Neural cell (in vitro differentiated cells): ENCODE measurements at regions not wholly inside any gene's neighbourhood (a gene's known extent, or its start where the extent isn't known, plus 50 kb on each side); places are given as distances from the start of the nearest gene placed in this dataset.
"Not testable (repeated sequence)": the region's sequence is repeated elsewhere in the genome, so short reads cannot be mapped to it uniquely, and the experiment has no call there.

ENCODE experiments used
- H2AFZ ChIP-seq: fragments of 200-600, 300-800 bp; sonication (generic), shearing (Covaris generic); 2 replicates; pipeline ENCODE4 v1.6.0; 2014; ENCODE audit warnings: low read depth, mild to moderate bottlenecking, antibody characterized with exemption, low read length, moderate library complexity
- H3F3A ChIP-seq: fragments of 200-600 bp; shearing (Covaris generic); 2 replicates; pipeline ENCODE4 v1.6.1; 2016; ENCODE audit warnings: mild to moderate bottlenecking, moderate library complexity, mixed read lengths, antibody characterized with exemption, low read length; ENCODE audit not compliant: insufficient read depth, poor library complexity, severe bottlenecking
- H3K27ac ChIP-seq: fragments of 200-600, 300-800 bp; sonication (generic), shearing (Covaris generic); 2 replicates; pipeline ENCODE4 v1.5.1; 2014; ENCODE audit warnings: mild to moderate bottlenecking, low read length, moderate library complexity
- H3K27me3 ChIP-seq: fragments of 300-800, 200-600 bp; sonication (generic), shearing (Covaris generic); 2 replicates; pipeline ENCODE4 v1.6.0; 2014; ENCODE audit warnings: mild to moderate bottlenecking, low read depth, low read length, moderate library complexity; ENCODE audit not compliant: insufficient read depth
- H3K36me3 ChIP-seq: fragments of 300-800, 200-600 bp; sonication (generic), shearing (Covaris generic); 2 replicates; pipeline ENCODE4 v1.5.1; 2014; ENCODE audit warnings: mild to moderate bottlenecking, antibody characterized with exemption, low read length, moderate library complexity; ENCODE audit not compliant: insufficient read depth
- H3K4me2 ChIP-seq: fragments of 300-800, 200-600 bp; sonication (generic), shearing (Covaris generic); 2 replicates; pipeline ENCODE4 v1.6.0; 2014; ENCODE audit warnings: mild to moderate bottlenecking, low read length
- H3K4me3 ChIP-seq: fragments of 300-800, 200-600 bp; sonication (generic), shearing (Covaris generic); 2 replicates; pipeline ENCODE4 v1.5.1; 2014; ENCODE audit warnings: mild to moderate bottlenecking, low read length, moderate library complexity
- H3K79me2 ChIP-seq: fragments of 200-600 bp; shearing (Covaris generic); replicated peaks from 2 replicates; pipeline ENCODE4 v1.6.0; 2014; ENCODE audit warnings: mild to moderate bottlenecking, low read length, moderate library complexity; ENCODE audit not compliant: insufficient read depth
- H3K9ac ChIP-seq: fragments of 300-800, 200-600 bp; sonication (generic), shearing (Covaris generic); 2 replicates; pipeline ENCODE4 v1.6.1; 2016; ENCODE audit warnings: mild to moderate bottlenecking, low read length, mixed read lengths
- H3K9me2 ChIP-seq: fragments of 200-600 bp; shearing (Covaris generic); 2 replicates; pipeline ENCODE4 v1.6.1; 2016; ENCODE audit warnings: mild to moderate bottlenecking, low read length, mixed read lengths; ENCODE audit not compliant: insufficient read depth
- H3K9me3 ChIP-seq: fragments of 200-600, 300-800 bp; sonication (generic), shearing (Covaris generic); 2 replicates; pipeline ENCODE4 v1.6.1; 2016; ENCODE audit warnings: mild to moderate bottlenecking, mixed run types, low read length, moderate library complexity, mixed read lengths
- H4K20me1 ChIP-seq: fragments of 200-600 bp; shearing (Covaris generic); 2 replicates; pipeline ENCODE4 v1.6.1; 2016; ENCODE audit warnings: mild to moderate bottlenecking, mixed run types; ENCODE audit not compliant: insufficient read depth

DNA sequence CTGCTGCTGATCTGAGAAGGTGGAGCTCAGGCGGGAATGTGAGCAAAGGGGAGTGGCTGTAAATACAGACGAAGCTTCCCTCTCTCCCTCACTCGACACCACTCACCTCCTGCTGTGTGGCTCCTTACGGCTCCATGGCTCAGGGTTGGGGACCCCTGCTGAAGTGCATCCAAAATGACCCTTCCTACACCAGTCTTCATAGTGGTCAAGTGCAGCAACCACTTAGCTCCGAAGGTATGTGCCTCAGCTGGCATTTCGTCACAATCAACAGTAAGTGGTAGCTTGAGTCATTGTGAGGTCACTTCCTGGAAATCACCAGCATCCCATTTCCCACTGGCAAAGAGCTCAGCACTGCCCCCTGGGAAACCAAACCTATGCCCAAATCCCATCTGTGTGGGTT lies 76.4 kb upstream of the COBL start:
- not testable (repeated sequence) for H3K9me3 ChIP-seq, H3F3A ChIP-seq, H3K27me3 ChIP-seq, H3K9me2 ChIP-seq, H3K27ac ChIP-seq, H3K79me2 ChIP-seq, H3K9ac ChIP-seq, H3K4me2 ChIP-seq, H3K36me3 ChIP-seq, H2AFZ ChIP-seq, H3K4me3 ChIP-seq, H4K20me1 ChIP-seq

DNA sequence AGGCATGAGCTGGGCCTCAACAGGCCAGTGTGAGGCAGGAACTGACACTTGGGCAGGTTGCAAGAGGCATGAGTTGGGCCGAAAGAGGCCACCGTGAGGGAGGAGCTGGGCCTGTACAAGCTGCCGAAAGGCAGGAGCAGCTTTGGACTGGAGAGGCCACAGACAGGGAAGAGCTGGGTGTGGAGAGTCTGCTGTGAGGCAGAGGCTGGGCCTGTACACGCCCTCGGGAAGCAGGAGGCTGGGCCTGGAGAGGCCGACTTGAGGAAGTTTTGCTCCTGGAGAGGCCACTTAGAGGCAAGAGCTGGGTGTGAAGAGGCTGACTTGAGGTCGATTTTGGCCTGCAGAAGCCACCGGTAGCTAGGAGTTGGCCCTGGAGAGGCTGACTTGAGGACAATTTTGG lies 73.3 kb upstream of the COBL start:
- not testable (repeated sequence) for H3K9me2 ChIP-seq, H3K36me3 ChIP-seq, H2AFZ ChIP-seq, H3K9ac ChIP-seq, H3K4me2 ChIP-seq, H4K20me1 ChIP-seq, H3K9me3 ChIP-seq, H3F3A ChIP-seq, H3K4me3 ChIP-seq, H3K79me2 ChIP-seq, H3K27me3 ChIP-seq, H3K27ac ChIP-seq

DNA sequence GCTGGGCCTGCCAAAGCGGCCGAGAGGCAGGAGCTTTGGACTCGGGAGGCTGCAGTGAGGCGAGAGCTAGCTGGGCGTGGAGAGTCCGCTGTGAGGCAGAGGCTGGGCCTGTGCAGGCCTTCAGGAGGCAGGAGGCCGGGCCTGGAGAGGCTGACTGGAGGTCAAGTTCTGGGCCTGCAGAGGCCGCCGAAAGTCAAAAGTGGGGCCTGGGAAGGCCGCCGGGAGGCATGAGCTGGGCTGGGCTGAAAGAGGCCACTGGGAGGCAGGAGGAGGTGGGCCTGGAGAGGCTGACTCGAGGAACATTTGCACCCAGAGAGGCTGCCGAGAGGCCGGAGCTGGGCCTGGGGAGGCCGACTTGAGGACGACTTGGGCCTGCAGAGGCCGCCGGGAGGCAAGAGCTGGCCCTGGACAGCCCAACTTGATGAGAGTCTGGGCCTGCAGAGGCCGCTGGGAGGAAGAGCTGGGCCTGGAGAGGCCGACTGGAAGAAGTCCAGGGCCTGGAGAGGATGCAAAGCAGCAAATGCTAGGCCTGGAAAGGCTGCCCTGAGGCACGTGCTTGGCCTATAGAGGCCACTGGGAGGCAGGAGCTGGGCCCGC lies 72.7 kb upstream of the COBL start:
- not testable (repeated sequence) for H3K36me3 ChIP-seq, H3K4me2 ChIP-seq, H3F3A ChIP-seq, H3K9me2 ChIP-seq, H3K9me3 ChIP-seq, H3K27me3 ChIP-seq, H2AFZ ChIP-seq, H3K9ac ChIP-seq, H3K4me3 ChIP-seq, H3K79me2 ChIP-seq, H4K20me1 ChIP-seq, H3K27ac ChIP-seq

DNA sequence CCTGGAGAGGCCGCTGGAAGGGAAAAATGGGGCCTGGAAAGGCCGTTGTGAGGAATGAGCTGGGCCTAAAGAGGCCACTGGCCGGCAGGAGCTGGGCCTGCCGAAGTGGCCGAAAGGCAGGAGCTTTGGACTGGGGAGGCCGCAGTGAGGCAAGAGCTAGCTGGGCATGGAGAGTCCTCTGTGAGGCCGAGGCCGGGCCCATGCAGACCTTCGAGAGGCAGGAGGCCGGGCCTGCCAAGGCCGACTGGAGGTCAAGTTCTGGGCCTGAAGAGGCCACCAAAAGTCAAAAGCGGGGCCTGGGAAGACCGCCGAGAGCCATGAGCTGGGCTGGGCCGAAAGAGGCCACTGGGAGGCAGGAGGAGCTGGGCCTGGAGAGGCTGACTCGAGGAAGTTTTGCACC lies 71.6 kb upstream of the COBL start:
- not testable (repeated sequence) for H3K36me3 ChIP-seq, H2AFZ ChIP-seq, H3K27me3 ChIP-seq, H3K9me3 ChIP-seq, H3F3A ChIP-seq, H3K4me2 ChIP-seq, H3K9ac ChIP-seq, H3K79me2 ChIP-seq, H3K4me3 ChIP-seq, H3K27ac ChIP-seq, H3K9me2 ChIP-seq, H4K20me1 ChIP-seq

DNA sequence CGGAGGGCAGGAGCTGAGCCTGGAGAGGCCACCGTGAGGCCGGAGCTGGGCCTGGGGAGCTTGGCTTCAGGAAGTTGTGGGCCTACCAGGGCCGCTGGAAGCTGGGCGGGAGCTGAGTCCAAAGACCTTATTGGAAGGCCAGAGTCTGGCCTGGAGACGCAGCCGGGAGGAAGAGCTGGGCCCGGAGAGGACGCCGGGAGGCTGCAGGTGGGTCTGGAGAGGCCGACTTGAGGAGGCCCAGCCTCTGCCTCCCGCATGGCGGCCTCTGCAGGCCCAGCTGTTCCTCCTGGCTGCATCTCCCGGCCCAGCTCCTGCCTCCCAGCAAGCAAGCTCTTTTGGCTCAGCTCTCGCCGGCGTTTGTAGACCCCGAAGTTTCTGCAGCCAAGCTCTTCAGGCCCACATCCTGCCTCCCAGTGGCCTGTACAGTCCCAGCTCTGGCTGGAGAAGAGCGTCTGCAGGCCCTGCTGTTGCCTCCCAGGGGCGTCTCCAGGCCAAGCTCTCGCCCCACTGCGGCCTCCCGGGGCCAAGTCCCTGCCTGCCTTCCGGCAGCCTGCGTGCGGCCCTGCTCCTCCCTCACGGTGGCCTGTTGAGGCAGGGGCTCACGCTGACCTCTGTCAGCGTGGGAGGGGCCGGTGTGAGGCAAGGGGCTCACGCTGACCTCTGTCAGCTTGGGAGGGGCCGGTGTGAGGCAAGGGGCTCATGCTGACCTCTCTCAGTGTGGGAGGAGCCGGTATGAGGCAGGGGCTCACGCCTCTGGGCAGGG lies 70.4 kb upstream of the COBL start:
- not testable (repeated sequence) for H3K9me2 ChIP-seq, H3K9ac ChIP-seq, H4K20me1 ChIP-seq, H3K79me2 ChIP-seq, H3K4me2 ChIP-seq, H3K27me3 ChIP-seq, H3K4me3 ChIP-seq, H3F3A ChIP-seq, H2AFZ ChIP-seq, H3K36me3 ChIP-seq, H3K27ac ChIP-seq, H3K9me3 ChIP-seq

DNA sequence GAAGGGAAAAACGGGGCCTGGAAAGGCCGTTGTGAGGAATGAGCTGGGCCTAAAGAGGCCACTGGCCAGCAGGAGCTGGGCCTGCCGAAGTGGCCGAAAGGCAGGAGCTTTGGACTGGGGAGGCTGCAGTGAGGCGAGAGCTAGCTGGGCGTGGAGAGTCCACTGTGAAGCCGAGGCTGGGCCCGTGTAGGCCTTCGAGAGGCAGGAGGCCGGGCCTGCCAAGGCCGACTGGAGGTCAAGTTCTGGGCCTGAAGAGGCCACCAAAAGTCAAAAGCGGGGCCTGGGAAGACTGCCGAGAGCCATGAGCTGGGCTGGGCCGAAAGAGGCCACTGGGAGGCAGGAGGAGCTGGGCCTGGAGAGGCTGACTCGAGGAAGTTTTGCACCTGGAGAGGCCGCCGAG lies 69.6 kb upstream of the COBL start:
- H3K4me3 ChIP-seq, H3K27ac ChIP-seq, H4K20me1 ChIP-seq, H3F3A ChIP-seq, H3K79me2 ChIP-seq, H3K9me3 ChIP-seq, H3K36me3 ChIP-seq, H3K27me3 ChIP-seq, H3K9me2 ChIP-seq, H2AFZ ChIP-seq, H3K4me2 ChIP-seq, H3K9ac ChIP-seq: not testable (repeated sequence)

DNA sequence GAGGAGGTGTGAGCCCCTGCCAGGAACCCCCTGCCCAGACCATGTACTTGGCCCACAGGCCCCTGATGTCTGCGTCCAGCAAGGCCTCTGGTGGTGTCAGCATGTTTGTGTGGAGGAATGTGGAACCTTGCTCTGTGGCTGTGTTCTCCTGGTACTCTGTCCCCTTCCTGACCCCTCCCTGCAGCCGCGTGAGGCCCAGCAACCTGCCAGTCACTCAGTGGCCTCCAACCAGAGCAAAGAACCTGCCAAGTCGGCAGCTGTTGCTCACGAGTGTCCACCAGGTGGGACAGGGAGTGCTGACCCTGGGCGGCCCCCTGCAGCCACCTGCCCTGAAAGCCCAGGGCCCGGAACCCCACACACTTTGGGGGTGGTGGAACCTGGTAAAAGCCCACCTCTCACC lies 65.6 kb upstream of the COBL start:
- not testable (repeated sequence) for H3K27ac ChIP-seq, H3K36me3 ChIP-seq, H3F3A ChIP-seq, H3K27me3 ChIP-seq, H3K4me2 ChIP-seq, H3K9ac ChIP-seq, H3K9me2 ChIP-seq, H3K9me3 ChIP-seq, H3K4me3 ChIP-seq, H2AFZ ChIP-seq, H4K20me1 ChIP-seq, H3K79me2 ChIP-seq
